Lower leg skin (tissue), 3 donors: ENCODE measurements at regions not wholly inside any gene's neighbourhood (a gene's known extent, or its start where the extent isn't known, plus 50 kb on each side); places are given as distances from the start of the nearest gene placed in this dataset.

Source experiments
- CTCF ChIP-seq, 3 donors: fragments of 450-650 bp; IDR thresholded peaks; one replicate each; pipeline ENCODE4 v1.5.1; 2016; ENCODE audit warnings: antibody characterized with exemption in 3 of 3, mild to moderate bottlenecking in 3 of 3, moderate library complexity in 2 of 3
- POLR2A ChIP-seq, 2 donors: fragments of 450-650 bp; IDR thresholded peaks; one replicate each; pipeline ENCODE4 v1.6.1; 2016 to 2017; ENCODE audit warnings: antibody characterized with exemption in 2 of 2, mild to moderate bottlenecking in 1 of 2, moderate library complexity in 1 of 2

DNA sequence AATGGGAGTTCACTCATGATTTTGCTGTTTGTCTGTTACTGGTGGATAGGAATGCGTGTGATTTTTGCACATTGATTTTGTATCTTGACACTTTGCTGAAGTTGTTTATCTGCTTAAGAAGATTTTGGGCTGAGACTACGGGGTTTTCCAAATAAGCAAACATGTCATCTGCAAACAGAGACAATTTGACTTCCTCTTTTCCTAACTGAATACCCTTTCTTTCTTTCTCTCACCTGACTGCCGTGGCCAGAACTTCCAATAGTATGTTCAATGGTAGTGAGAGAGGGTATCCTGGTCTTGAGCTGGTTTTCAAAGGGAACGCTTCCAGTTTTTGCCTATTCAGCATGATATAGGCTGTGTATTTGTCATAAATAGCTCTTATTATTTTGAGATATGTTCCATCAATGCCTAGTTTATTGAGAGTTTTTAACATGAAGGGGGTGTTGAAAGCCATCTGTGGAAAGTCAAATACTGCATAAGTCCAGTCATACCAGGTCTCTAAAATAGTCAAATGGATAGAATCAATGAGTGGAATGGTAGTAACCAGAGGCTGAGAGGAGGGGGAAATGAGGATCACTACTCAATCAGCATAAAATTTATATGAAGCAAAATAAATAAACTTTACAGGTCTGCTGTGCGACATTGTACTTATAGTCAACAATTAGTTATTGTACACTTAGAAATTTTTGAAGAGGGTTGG lies 610.4 kb upstream of the ADGRB3 start:
- TF ChIP-seq CTCF (IDR thresholded peaks at IDR 0.05): no peak
- no peak for TF ChIP-seq POLR2A (IDR thresholded peaks at IDR 0.05)
